AML-193 (cell line): ENCODE measurements at regions not wholly inside any gene's neighbourhood (a gene's known extent, or its start where the extent isn't known, plus 50 kb on each side); places are given as distances from the start of the nearest gene placed in this dataset.
A peak's percentile ranks its signal among the peaks of the same experiment; 100 is the strongest.
"Not testable (repeated sequence)": the region's sequence is repeated elsewhere in the genome, so short reads cannot be mapped to it uniquely, and the experiment has no call there.

Source experiments
- DNase-seq, 2 experiments: peaks; one replicate each; lab custom pipeline; 2025; lab: John Stamatoyannopoulos, UW

GRCh38 chr2:76268484-76268883 is 557.8 kb upstream of the GCFC2 start:
- no peak for DNase-seq

GRCh38 chr2:76257802-76258201 is 547.1 kb upstream of the GCFC2 start:
- no peak for DNase-seq

DNA sequence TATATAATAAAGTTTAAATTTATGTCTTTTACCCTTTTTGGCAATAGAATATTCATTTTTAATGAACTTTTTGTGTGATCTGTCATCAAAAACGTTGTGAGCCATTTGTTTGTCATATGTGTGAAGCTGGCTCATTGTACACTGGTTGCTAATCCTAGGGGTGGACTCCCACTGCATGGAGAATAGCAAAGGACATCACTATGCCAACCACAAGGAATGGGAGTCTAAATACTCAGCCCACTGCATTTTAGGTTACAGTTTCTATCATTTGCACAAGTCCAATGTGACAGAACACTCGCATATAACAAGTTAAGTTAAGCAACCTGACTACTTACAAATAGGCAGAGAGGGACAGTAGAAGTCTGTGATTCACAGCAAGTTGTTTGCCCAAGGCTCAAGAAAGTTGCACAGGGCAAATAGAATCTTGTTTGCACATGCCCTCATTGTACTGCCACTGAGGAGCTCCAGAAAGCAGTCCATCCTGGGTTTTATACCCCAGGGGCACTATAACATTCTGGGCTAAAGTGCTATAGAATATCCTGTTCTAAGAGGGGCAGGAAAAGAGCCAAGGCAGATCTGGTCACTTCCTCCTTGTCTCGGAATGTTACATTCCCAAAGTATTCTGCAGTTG is 545.9 kb upstream of the GCFC2 start:
- DNase-seq = no peak

- DNase-seq = no peak
Measured at GRCh38 chr2:76252704-76253103, 542.0 kb upstream of the GCFC2 start.

- DNase-seq = no peak
Measured at GRCh38 chr2:76251342-76251741, 540.6 kb upstream of the GCFC2 start.

GRCh38 chr2:76247006-76247405 is 536.3 kb upstream of the GCFC2 start:
- DNase-seq = no peak

DNA sequence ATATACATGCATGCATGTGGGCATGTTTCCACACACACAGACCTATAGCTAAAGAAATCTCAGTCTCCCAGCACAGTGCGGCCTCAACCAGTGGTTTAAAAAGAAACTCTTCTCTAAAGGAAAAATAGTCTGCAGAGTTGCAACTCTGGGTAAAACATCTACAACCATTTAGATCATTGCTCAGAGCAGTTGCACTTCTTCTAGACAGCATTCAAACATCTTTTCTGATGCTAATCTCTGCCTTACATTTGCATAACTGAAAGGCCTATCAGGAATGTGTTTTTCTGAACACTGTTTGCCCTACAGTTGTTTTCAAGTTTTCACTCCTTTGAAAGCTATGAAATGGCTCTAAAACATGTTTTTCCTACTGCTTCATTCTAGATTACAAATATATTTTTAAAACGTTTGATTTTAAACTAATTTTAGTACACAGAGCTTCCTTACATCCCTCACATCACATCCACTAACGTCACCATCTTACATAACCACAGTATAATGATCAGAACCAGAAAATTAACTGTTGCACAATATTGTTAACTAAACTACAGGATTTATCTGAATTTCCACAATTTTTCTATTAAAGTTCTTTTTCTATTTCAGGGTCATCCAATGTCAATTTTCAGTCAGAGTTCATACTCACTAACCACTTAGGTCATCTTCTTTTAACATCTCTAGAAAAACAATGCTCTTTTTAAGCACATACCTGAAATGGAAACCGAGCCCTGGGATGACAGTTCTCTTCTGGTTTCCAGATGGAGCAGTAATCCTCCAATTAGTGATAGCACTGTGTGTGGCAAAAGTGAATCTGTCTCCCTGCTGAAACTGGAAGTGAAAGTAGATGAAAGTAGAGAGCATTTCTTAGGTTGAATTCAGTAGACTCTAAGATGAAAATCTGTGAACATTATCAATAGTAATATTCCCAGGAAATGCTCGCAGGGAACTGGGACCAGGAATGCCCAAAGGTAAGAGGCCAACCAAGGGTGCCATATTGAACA is 501.6 kb upstream of the GCFC2 start:
- no peak for DNase-seq

GRCh38 chr2:76210551-76210950 is 499.8 kb upstream of the GCFC2 start:
- no peak for DNase-seq

DNA sequence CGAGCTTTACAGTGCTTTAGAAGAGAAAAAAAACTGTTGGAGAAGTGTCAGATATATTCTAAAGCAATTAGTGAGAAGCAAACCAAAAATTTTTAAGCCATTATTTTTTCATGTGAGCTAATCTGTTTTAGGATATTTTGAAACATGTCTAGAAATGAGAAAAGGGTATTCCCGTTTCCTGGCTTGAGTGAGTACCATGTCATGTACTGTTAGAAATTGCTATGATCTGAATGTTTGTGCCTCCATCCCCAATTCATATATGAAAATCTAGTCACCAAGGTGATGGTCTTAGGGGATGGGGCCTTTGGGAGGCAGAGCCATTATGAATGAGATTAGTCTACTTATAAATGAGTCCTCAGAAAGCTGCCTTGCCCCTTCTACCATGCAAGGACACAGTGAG is 493.3 kb upstream of the GCFC2 start:
- no peak for DNase-seq

- no peak for DNase-seq
Measured at GRCh38 chr2:76202866-76203265, 492.2 kb upstream of the GCFC2 start.

- peak; percentile 22 to 24 for DNase-seq
Measured at GRCh38 chr2:76197842-76198448, 487.2 kb upstream of the GCFC2 start.

GRCh38 chr2:76197428-76197827 is 486.7 kb upstream of the GCFC2 start:
- DNase-seq = no peak

DNA sequence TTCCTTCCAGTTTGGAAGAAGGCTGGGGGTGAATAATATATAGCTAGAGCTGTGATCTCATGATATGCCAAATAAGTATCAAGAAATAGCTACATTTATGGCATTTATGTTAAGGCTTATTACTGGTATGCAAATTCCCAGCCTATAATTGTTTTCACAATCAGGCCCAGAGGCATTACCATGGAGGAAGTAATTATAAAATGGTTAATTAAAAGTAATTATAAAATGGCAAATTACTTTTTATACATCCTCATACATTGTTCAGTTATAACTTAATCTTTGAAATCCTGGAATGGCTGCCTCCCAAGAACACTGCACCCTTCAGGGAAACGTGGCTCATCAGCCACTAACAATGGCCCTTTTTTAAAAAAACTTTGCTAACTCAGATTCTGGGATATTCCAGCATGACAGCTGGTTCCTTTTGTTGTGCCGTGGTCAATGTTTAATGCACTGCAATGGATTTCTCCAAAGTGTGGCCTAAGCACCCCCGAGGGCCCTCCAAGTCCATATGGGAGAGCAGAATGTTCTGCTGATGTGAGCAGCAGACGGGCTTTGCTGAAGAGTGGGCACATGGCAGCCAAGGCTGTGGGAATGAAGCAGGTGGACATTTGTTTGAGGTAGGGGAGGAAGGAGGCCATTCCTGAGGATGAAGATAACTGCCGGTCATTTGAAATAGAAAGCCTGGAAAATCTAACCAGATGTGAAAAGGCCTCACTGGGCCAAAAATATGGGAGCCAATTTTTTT is 483.5 kb upstream of the GCFC2 start:
- DNase-seq = no peak

DNA sequence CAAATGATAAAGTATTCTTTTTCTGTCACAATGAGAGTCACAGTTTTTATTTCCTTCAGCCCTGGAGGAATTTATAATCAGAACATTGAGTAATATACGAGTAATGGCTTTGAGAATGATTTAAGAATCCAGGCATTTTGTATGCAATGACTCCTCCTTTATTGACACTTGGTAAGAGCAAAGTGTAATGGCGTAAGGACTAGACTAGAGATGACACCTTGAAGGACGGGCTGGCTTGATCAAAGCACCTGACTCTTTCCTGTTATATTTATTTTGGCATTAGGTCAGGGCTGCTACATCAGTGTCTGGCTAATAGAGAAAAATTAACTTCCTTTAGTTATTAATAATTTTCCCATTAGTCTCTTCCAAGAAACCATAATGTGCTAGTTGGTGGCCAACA is 482.4 kb upstream of the GCFC2 start:
- DNase-seq = no peak

DNA sequence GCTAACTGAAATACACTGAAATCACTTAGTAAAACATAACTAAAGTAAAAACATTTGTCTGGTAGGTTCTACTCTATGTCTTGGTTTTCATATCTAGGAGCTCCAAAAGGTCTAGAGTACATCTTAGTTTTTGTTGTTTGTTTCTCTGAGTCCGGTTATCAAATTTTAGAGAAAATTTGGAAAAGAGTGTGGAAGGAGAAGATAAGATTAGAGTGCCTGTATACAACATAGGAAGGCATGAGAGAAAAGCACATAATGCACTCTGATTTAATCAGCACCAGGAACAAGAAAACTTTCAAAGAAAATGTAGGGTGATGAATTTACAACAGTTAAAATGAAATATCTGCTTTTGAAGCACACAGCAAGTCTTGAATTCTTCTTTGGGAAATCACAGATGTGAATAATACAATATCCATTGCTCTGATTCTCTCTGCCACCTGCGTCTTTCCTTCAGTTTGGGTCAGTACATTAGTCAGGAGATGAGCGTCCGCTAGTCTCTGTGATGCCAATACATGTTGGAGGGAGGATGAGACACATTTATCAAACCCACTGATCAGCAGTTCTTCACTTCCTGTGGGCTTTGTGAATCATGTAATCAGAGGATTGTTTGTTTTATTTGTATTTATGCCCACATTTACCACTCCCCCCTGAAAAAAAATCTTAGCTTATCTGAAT is 477.8 kb upstream of the GCFC2 start:
- no peak for DNase-seq

DNA sequence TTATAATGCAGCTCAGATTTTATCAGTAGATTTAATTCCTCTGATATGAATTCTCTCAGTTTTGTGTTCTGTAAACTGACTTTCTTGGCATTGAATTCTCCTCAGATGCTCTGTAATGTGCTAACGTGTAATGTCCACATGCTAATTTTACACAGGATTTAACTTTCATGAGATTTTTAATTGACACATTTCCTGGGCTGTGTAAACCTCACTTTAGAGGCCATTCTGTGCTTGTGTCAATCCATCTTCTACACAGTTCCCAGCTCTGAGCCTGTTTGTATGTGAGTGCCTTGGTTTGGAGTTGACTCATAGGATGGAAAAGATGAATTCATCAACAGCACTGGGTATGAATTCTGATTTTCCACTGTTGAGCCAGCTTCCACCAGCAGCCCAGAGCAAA is 476.7 kb upstream of the GCFC2 start:
- no peak for DNase-seq

GRCh38 chr2:76180676-76181075 is 470.0 kb upstream of the GCFC2 start:
- DNase-seq = no peak

DNA sequence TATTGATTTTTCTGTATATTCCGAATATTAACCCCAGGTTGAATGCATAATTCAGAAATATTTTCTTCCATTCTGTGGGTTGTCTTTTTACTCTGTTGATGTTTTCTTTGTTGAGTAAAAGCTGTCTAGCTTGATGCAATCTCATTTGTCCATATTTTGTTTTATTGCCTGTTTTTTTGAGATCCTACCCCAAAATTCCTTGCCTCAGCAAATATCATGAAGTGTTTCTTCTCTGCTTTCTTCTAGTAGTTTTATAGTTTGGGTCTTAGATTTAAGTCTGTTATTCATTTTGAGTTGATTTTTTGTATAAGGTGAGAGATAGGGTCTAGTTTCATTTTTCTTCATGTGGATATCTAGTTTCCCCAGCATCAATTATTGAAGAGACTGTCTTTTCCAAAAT is 467.9 kb upstream of the GCFC2 start:
- no peak for DNase-seq

DNA sequence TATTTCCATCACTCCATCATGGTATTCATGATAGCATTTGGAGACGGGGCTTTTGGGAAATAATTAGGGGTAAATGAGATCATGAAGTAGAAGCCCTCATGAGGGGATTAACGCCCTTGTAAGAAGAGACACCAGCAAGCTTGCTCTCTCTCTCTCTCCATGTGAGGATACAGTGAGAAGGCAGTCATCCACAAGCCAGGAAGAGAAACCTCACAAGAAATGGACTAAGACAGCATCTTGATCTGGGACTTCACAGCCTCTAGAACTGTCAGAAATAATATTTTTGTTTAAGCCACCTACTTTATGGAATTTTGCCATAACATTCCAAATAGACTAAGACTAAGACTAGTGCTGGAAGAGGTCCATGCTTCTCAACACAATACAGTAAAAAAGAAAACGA is 464.6 kb upstream of the GCFC2 start:
- DNase-seq = no peak

GRCh38 chr2:76174505-76174904 is 463.8 kb upstream of the GCFC2 start:
- no peak for DNase-seq

GRCh38 chr2:76173206-76173605 is 462.5 kb upstream of the GCFC2 start:
- DNase-seq = not testable (repeated sequence)

- DNase-seq = not testable (repeated sequence)
Measured at GRCh38 chr2:76172154-76172595, 461.5 kb upstream of the GCFC2 start.
